Neural progenitor cell (in vitro differentiated cells): ENCODE measurements at regions not wholly inside any gene's neighbourhood (a gene's known extent, or its start where the extent isn't known, plus 50 kb on each side); places are given as distances from the start of the nearest gene placed in this dataset.
A peak's percentile ranks its signal among the peaks of the same experiment; 100 is the strongest.

ENCODE experiments used
- DNase-seq: peaks from one replicate; pipeline ENCODE4 v3.0.0-alpha.2; 2016; ENCODE audit warnings: low spot score
- H2AFZ ChIP-seq: fragments of 200-600 bp; sonication (generic); replicated peaks from 2 replicates; pipeline ENCODE4 v1.6.1; 2016; ENCODE audit warnings: antibody characterized with exemption
- H3F3A ChIP-seq: fragments of 200-600 bp; sonication (generic); 2 replicates; pipeline ENCODE4 v1.6.1; 2016; ENCODE audit warnings: antibody characterized with exemption, low read depth
- H3K27ac ChIP-seq: fragments of 200-600 bp; sonication (generic); 2 replicates; pipeline ENCODE4 v1.5.1; 2016; ENCODE audit warnings: mild to moderate bottlenecking
- H3K27me3 ChIP-seq: fragments of 200-600 bp; sonication (generic); 2 replicates; pipeline ENCODE4 v1.6.1; 2016; ENCODE audit warnings: mild to moderate bottlenecking, moderate library complexity
- H3K36me3 ChIP-seq: fragments of 200-600 bp; sonication (generic); 2 replicates; pipeline ENCODE4 v1.5.1; 2016
- H3K4me1 ChIP-seq: fragments of 200-600 bp; sonication (generic); 2 replicates; pipeline ENCODE4 v1.6.1; 2016; ENCODE audit warnings: mixed run types
- H3K4me2 ChIP-seq: fragments of 200-600 bp; sonication (generic); 2 replicates; pipeline ENCODE4 v1.6.1; 2016
- H3K4me3 ChIP-seq: fragments of 200-600 bp; sonication (generic); 2 replicates; pipeline ENCODE4 v1.5.1; 2016
- H3K79me2 ChIP-seq: fragments of 200-600 bp; sonication (generic); 2 replicates; pipeline ENCODE4 v1.6.1; 2016; ENCODE audit warnings: low read depth
- H3K9ac ChIP-seq: fragments of 200-600 bp; sonication (generic); 2 replicates; pipeline ENCODE4 v1.6.1; 2016
- H3K9me3 ChIP-seq: fragments of 200-600 bp; sonication (generic); 2 replicates; pipeline ENCODE4 v1.5.1; 2016; ENCODE audit warnings: low read depth
- H4K20me1 ChIP-seq: fragments of 200-600 bp; sonication (generic); 2 replicates; pipeline ENCODE4 v1.6.1; 2016; ENCODE audit warnings: low read depth
- H3K27ac Mint-ChIP-seq: 3 replicates; pipeline ENCODE4 v1.8.0; 2021; ENCODE audit warnings: mixed read lengths
- H3K27me3 Mint-ChIP-seq: 2 replicates; pipeline ENCODE4 v1.8.0; 2022; ENCODE audit warnings: low read depth, mild to moderate bottlenecking, inconsistent platforms, moderate library complexity, mixed read lengths; ENCODE audit not compliant: insufficient read depth
- H3K36me3 Mint-ChIP-seq: 3 replicates; pipeline ENCODE4 v1.8.0; 2021; ENCODE audit warnings: mixed read lengths
- H3K4me1 Mint-ChIP-seq: 3 replicates; pipeline ENCODE4 v1.8.0; 2021; ENCODE audit warnings: mixed read lengths
- H3K4me3 Mint-ChIP-seq: 3 replicates; pipeline ENCODE4 v1.8.0; 2021; ENCODE audit warnings: mild to moderate bottlenecking, moderate library complexity, mixed read lengths
- H3K9me3 Mint-ChIP-seq: 3 replicates; pipeline ENCODE4 v1.8.0; 2020; ENCODE audit warnings: mixed read lengths
- CTCF ChIP-seq: fragments of 200-600 bp; sonication (generic); IDR thresholded peaks from 2 replicates; pipeline ENCODE4 v1.5.1; 2017; ENCODE audit warnings: antibody characterized with exemption, mild to moderate bottlenecking
- EZH2 ChIP-seq: fragments of 200-600 bp; sonication (generic); IDR thresholded peaks from 2 replicates; pipeline ENCODE4 v1.6.1; 2017; ENCODE audit warnings: antibody characterized with exemption, mild to moderate bottlenecking, moderate library complexity
- EZH2phosphoT487 ChIP-seq: fragments of 200-600 bp; sonication (generic); IDR thresholded peaks from 2 replicates; pipeline ENCODE4 v1.6.1; 2017; ENCODE audit warnings: antibody characterized with exemption

DNA sequence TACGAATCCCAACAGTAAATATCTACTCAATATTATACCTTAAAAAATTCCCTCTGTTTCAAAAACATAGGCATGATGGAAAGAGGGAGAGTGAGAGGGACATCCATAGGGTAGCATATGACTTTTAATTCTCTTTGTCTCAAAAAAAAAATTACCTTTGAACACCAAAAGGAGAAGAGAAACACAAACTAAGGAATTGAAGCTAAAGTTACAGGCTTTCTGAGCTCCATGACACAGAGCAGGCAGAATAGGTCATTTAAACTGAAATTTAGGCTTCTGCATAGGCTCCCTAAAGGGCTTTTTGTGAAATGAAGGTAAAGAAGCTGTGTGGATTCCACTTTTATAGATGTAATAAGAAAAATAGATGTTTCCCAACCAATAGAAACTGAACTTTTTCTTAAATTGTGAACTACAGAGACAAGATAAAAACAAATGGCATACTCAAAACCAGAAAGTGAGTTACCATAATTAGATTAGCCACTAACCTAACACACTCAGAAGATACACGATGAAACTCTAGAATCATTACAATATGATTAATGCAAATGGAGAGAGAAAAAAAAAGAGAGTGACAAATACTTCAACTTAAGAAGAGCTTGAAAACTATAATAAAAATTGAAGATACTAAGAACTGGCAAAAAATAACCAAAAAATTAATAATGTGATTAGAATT lies 584.6 kb downstream of the GABRG1 start:
- no peak overlapping the region for H3K4me3 Mint-ChIP-seq
- H3K9me3 Mint-ChIP-seq, result peaks cover 4% of the 10 kb centered on the region
- Histone ChIP-seq H3K9me3 (no peaks in the 10 kb centered on the region), H3K27ac (no peak overlapping the region), H3K4me2 (no peak overlapping the region), H3K79me2 (no peaks in the 10 kb centered on the region), H3K36me3 (no peaks in the 10 kb centered on the region), H3K4me3 (no peak overlapping the region), H3F3A (no peaks in the 10 kb centered on the region), H3K9ac (no peak overlapping the region), H4K20me1 (no peaks in the 10 kb centered on the region), H2AFZ (no peak overlapping the region), H3K27me3 (no peaks in the 10 kb centered on the region), H3K4me1 (no peaks in the 10 kb centered on the region)
- no peaks in the 10 kb centered on the region for H3K36me3 Mint-ChIP-seq
- TF ChIP-seq EZH2phosphoT487, result no peak
- H3K27me3 Mint-ChIP-seq, result peaks cover 2% of the 10 kb centered on the region
- H3K27ac Mint-ChIP-seq, result no peak overlapping the region
- no peaks in the 10 kb centered on the region for H3K4me1 Mint-ChIP-seq
- no peak for DNase-seq

- Histone ChIP-seq H3K4me2 (no peak overlapping the region), H4K20me1 (no peaks in the 10 kb centered on the region), H2AFZ (no peak overlapping the region), H3K4me3 (no peak overlapping the region), H3K4me1 (no peaks in the 10 kb centered on the region), H3F3A (no peaks in the 10 kb centered on the region), H3K27ac (no peak overlapping the region), H3K36me3 (no peaks in the 10 kb centered on the region), H3K9ac (no peak overlapping the region), H3K9me3 (no peaks in the 10 kb centered on the region), H3K27me3 (no peaks in the 10 kb centered on the region), H3K79me2 (no peaks in the 10 kb centered on the region)
- Mint-ChIP-seq H3K27me3 (no peaks in the 10 kb centered on the region), H3K36me3 (no peaks in the 10 kb centered on the region), H3K4me1 (no peaks in the 10 kb centered on the region), H3K9me3 (peaks cover 14% of the 10 kb centered on the region), H3K4me3 (no peak overlapping the region), H3K27ac (no peak overlapping the region)
- DNase-seq, result no peak
- TF ChIP-seq EZH2 (no peak), CTCF (no peak), EZH2phosphoT487 (no peak)
Observed at GRCh38 chr4:45530498-45530897, 593.4 kb downstream of the GABRG1 start.

DNA sequence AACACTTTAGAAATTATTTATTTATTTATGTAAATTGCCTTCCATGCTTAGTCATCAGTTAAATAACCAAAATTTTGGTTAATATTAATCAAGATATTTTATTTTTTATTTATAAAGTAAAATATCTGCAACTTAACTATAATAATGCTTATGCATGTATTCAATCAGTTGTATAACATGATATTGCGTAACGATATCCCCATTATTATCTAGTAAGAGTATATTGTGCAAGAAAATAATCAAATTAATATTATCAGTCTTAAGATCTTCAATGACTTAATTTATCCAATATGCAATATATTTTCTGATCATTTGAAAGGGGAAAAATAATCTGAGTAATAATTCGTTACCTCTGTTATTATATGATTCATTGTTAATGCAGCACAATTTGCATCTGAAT lies 596.7 kb downstream of the GABRG1 start:
- Mint-ChIP-seq H3K27me3 (no peaks in the 10 kb centered on the region), H3K9me3 (peaks cover 8% of the 10 kb centered on the region), H3K27ac (no peak overlapping the region), H3K36me3 (no peaks in the 10 kb centered on the region), H3K4me1 (peaks cover 2% of the 10 kb centered on the region), H3K4me3 (no peak overlapping the region)
- TF ChIP-seq CTCF, result no peak
- no peak for TF ChIP-seq EZH2phosphoT487
- TF ChIP-seq EZH2, result no peak
- Histone ChIP-seq H3K36me3 (no peaks in the 10 kb centered on the region), H3K4me3 (no peak overlapping the region), H3K9me3 (no peaks in the 10 kb centered on the region), H3F3A (no peaks in the 10 kb centered on the region), H3K27me3 (no peaks in the 10 kb centered on the region), H3K27ac (no peak overlapping the region), H2AFZ (no peak overlapping the region), H3K4me1 (no peaks in the 10 kb centered on the region), H3K9ac (no peak overlapping the region), H4K20me1 (no peaks in the 10 kb centered on the region), H3K79me2 (no peaks in the 10 kb centered on the region), H3K4me2 (no peak overlapping the region)
- DNase-seq, result no peak

- no peak for DNase-seq
- no peak overlapping the region for H3K4me3 Mint-ChIP-seq
- TF ChIP-seq CTCF (peak; percentile 18), EZH2 (no peak)
- no peak overlapping the region for H3K27ac Mint-ChIP-seq
- no peak overlapping the region for H3K27ac ChIP-seq
- no peaks in the 10 kb centered on the region for H3K9me3 ChIP-seq
- H3K79me2 ChIP-seq, result no peaks in the 10 kb centered on the region
- no peak overlapping the region for H3K4me3 ChIP-seq
- H3F3A ChIP-seq, result no peaks in the 10 kb centered on the region
- no peak overlapping the region for H3K4me2 ChIP-seq
- H4K20me1 ChIP-seq, result no peaks in the 10 kb centered on the region
- no peak overlapping the region for H2AFZ ChIP-seq
- no peaks in the 10 kb centered on the region for H3K27me3 ChIP-seq
- H3K4me1 Mint-ChIP-seq, result peaks cover 4% of the 10 kb centered on the region
- no peaks in the 10 kb centered on the region for H3K36me3 Mint-ChIP-seq
- H3K9ac ChIP-seq, result no peak overlapping the region
- H3K36me3 ChIP-seq, result no peaks in the 10 kb centered on the region
- H3K4me1 ChIP-seq, result no peaks in the 10 kb centered on the region
- no peaks in the 10 kb centered on the region for H3K9me3 Mint-ChIP-seq
- H3K27me3 Mint-ChIP-seq, result peaks cover 2% of the 10 kb centered on the region
Observed at GRCh38 chr4:45518832-45519231, 605.0 kb downstream of the GABRG1 start.
